GM21619 (cell line): ENCODE measurements at regions not wholly inside any gene's neighbourhood (a gene's known extent, or its start where the extent isn't known, plus 50 kb on each side); places are given as distances from the start of the nearest gene placed in this dataset.

Source experiments
- ATAC-seq: cut with Tn5 transposase; IDR thresholded peaks from one replicate; pipeline ENCODE4 v1.9.1; 2021; ENCODE audit not compliant: unreplicated experiment

GRCh38 chr16:64419832-64420231, 702.0 kb downstream of the CDH11 start:
- no peak for ATAC-seq

GRCh38 chr16:64417711-64418227, 704.1 kb downstream of the CDH11 start:
- ATAC-seq: no peak

GRCh38 chr16:64416216-64417005, 705.5 kb downstream of the CDH11 start:
- no peak for ATAC-seq

GRCh38 chr16:64412578-64413280, 709.1 kb downstream of the CDH11 start:
- ATAC-seq: no peak

GRCh38 chr16:64410306-64410705, 711.6 kb downstream of the CDH11 start:
- no peak for ATAC-seq

- ATAC-seq: no peak
Observed at GRCh38 chr16:64409783-64410210, 712.1 kb downstream of the CDH11 start.

GRCh38 chr16:64408699-64409098, 713.2 kb downstream of the CDH11 start:
- ATAC-seq: no peak

GRCh38 chr16:64406770-64407181, 715.1 kb downstream of the CDH11 start:
- no peak for ATAC-seq

GRCh38 chr16:64403352-64403751, 718.5 kb downstream of the CDH11 start:
- no peak for ATAC-seq

- ATAC-seq: no peak
Observed at GRCh38 chr16:64398793-64399192, 723.1 kb downstream of the CDH11 start.

- ATAC-seq: no peak
Observed at GRCh38 chr16:64397945-64398508, 723.8 kb downstream of the CDH11 start.

- ATAC-seq: no peak
Observed at GRCh38 chr16:64397042-64397441, 724.8 kb downstream of the CDH11 start.

- no peak for ATAC-seq
Observed at GRCh38 chr16:64394061-64394460, 727.8 kb downstream of the CDH11 start.

- no peak for ATAC-seq
Observed at GRCh38 chr16:64392456-64392855, 729.4 kb downstream of the CDH11 start.

- no peak for ATAC-seq
Observed at GRCh38 chr16:64391063-64391600, 730.7 kb downstream of the CDH11 start.

GRCh38 chr16:64390102-64390501, 731.8 kb downstream of the CDH11 start:
- no peak for ATAC-seq

- ATAC-seq: no peak
Observed at GRCh38 chr16:64384636-64385035, 737.2 kb downstream of the CDH11 start.

- no peak for ATAC-seq
Observed at GRCh38 chr16:64381979-64382378, 739.9 kb downstream of the CDH11 start.

- ATAC-seq: no peak
Observed at GRCh38 chr16:64380751-64381150, 741.1 kb downstream of the CDH11 start.

- ATAC-seq: no peak
Observed at GRCh38 chr16:64375391-64375980, 746.4 kb downstream of the CDH11 start.

- ATAC-seq: no peak
Observed at GRCh38 chr16:64370112-64370511, 751.8 kb downstream of the CDH11 start.
